ENCODE measurements at regions not wholly inside any gene's neighbourhood (a gene's known extent, or its start where the extent isn't known, plus 50 kb on each side); places are given as distances from the start of the nearest gene placed in this dataset.

GRCh38 chr10:16386855-16387254, 50.0 kb upstream of the PTER start:
- POLR2A ChIA-PET, result no interaction called here

More at GRCh38 chr10:16386855-16387254, 50.0 kb upstream of the PTER start:
- Histone ChIP-seq H3K9me3 (no peaks in the 10 kb centered on the region), H3K4me1 (no peaks in the 10 kb centered on the region), H3K36me3 (ENCODE audit: control insufficient read depth, insufficient read depth, low read length) (no peaks in the 10 kb centered on the region), H3K4me3 (ENCODE audit: low read depth, low read length) (no peak overlapping the region), H3K27me3 (replicated peaks; ENCODE audit: control insufficient read depth, insufficient read depth, low read length) (no peaks in the 10 kb centered on the region)
- no peaks in the 10 kb centered on the region for H3K36me3 Mint-ChIP-seq (ENCODE audit: insufficient read depth, unreplicated experiment)
- no peak for DNase-seq
- TF ChIP-seq, protein P1, sequence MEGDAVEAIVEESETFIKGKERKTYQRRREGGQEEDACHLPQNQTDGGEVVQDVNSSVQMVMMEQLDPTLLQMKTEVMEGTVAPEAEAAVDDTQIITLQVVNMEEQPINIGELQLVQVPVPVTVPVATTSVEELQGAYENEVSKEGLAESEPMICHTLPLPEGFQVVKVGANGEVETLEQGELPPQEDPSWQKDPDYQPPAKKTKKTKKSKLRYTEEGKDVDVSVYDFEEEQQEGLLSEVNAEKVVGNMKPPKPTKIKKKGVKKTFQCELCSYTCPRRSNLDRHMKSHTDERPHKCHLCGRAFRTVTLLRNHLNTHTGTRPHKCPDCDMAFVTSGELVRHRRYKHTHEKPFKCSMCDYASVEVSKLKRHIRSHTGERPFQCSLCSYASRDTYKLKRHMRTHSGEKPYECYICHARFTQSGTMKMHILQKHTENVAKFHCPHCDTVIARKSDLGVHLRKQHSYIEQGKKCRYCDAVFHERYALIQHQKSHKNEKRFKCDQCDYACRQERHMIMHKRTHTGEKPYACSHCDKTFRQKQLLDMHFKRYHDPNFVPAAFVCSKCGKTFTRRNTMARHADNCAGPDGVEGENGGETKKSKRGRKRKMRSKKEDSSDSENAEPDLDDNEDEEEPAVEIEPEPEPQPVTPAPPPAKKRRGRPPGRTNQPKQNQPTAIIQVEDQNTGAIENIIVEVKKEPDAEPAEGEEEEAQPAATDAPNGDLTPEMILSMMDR (IDR thresholded peaks at IDR 0.05; ENCODE audit: insufficient read depth in 1 of 2, low read depth in 1 of 2, low read length in 1 of 2, severe bottlenecking in 1 of 2, unreplicated experiment in 1 of 2), result no peak
- BruUV-seq (replicated peaks), result no TSS peak
- peaks cover 4% of the 10 kb centered on the region for H3K27me3 Mint-ChIP-seq (ENCODE audit: insufficient read depth, unreplicated experiment)
- intact Hi-C loops (cut with micrococcal nuclease; ENCODE audit: unreplicated experiment), result no loop called here
- CTCF ChIA-PET, result no interaction called here
- H3K4me3 Mint-ChIP-seq (ENCODE audit: unreplicated experiment), result no peak overlapping the region
- no peaks in the 10 kb centered on the region for H3K4me1 Mint-ChIP-seq (ENCODE audit: low read depth, unreplicated experiment)
- no peak overlapping the region for H3K27ac Mint-ChIP-seq (ENCODE audit: unreplicated experiment)
- H3K9me3 Mint-ChIP-seq (ENCODE audit: unreplicated experiment), result peaks cover 10% of the 10 kb centered on the region

Measured in Caco-2 (cell line).